GM12878 (cell line): ENCODE measurements at regions not wholly inside any gene's neighbourhood (a gene's known extent, or its start where the extent isn't known, plus 50 kb on each side); places are given as distances from the start of the nearest gene placed in this dataset.

Experiments
- ATAC-seq: fragments of 200-7000 bp; cut with Tn5 transposase; 3 replicates; pipeline ENCODE4 v1.9.1; 2020; ENCODE audit warnings: mild to moderate bottlenecking, moderate library complexity
- BruUV-seq: library from RNA; stranded (reverse); fragments of 400-500 nt; replicated peaks from 2 replicates; lab custom pipeline; 2021; lab: Mats Ljungman, UMichigan
- CTCF ChIA-PET: fragments of 300-600 bp; sonication (Branson Sonifier 250); formaldehyde crosslinking; extraction: SDS; loops from one replicate; lab custom pipeline; 2021; ENCODE audit warnings: inconsistent platforms; lab: Yijun Ruan, JAX
- POLR2A ChIA-PET: fragments of 350-600 bp; formaldehyde crosslinking; extraction: SDS; loops from one replicate; lab custom pipeline; 2021; ENCODE audit warnings: inconsistent platforms; lab: Charles Lee
- RAD21 ChIA-PET: fragments of 300-600 bp; sonication (Branson Sonifier 250); formaldehyde crosslinking; loops from one replicate; lab custom pipeline; 2023; ENCODE audit warnings: antibody characterized with exemption; ENCODE audit not compliant: unreplicated experiment; lab: Charles Lee
- SMC1A ChIA-PET: fragments of 300-600 bp; sonication (Branson Sonifier 250); formaldehyde crosslinking; loops from one replicate; lab custom pipeline; 2023; ENCODE audit not compliant: unreplicated experiment, uncharacterized antibody; lab: Charles Lee
- DNase-seq: peaks from one replicate; pipeline ENCODE4 v3.0.0-alpha.2; 2011; ENCODE audit warnings: low read depth, low spot score
- FAIRE-seq: peaks from 3 replicates; lab custom pipeline; 2011; peaks lifted over from hg19 to GRCh38; lab: Jason Lieb, UNC
- H2AFZ ChIP-seq: 2 replicates; pipeline ENCODE4 v1.6.0; 2011; ENCODE audit warnings: low read depth, low read length, control low read depth; ENCODE audit not compliant: control insufficient read depth
- H3K27ac ChIP-seq: 2 replicates; pipeline ENCODE4 v1.5.1; 2011; ENCODE audit warnings: control low read depth; ENCODE audit not compliant: control insufficient read depth, insufficient read depth
- H3K27me3 ChIP-seq, 2 experiments: replicated peaks in 1 of 2; 2 replicates each; pipeline versions ENCODE4 v1.6.0 to v1.6.1; 2011; ENCODE audit warnings: low read length in 1 of 2; ENCODE audit not compliant: control insufficient read depth in 2 of 2, insufficient read depth in 2 of 2
- H3K36me3 ChIP-seq, 2 experiments: 2 replicates each; pipeline ENCODE4 v1.5.1; 2011; ENCODE audit warnings: low read length in 1 of 2; ENCODE audit not compliant: control insufficient read depth in 2 of 2, insufficient read depth in 2 of 2
- H3K4me1 ChIP-seq: 2 replicates; pipeline ENCODE4 v1.6.1; 2011; ENCODE audit warnings: mild to moderate bottlenecking, low read length, moderate library complexity, mixed read lengths; ENCODE audit not compliant: control insufficient read depth, insufficient read depth
- H3K4me2 ChIP-seq: 2 replicates; pipeline ENCODE4 v1.6.0; 2011; ENCODE audit warnings: control low read depth; ENCODE audit not compliant: control insufficient read depth, insufficient read depth
- H3K4me3 ChIP-seq: fragments of 200-600 bp; sonication (generic); 2 replicates; pipeline ENCODE4 v1.5.1; 2016
- H3K79me2 ChIP-seq: 2 replicates; pipeline ENCODE4 v1.6.0; 2011; ENCODE audit warnings: low read length; ENCODE audit not compliant: control insufficient read depth, insufficient read depth
- H3K9ac ChIP-seq: 2 replicates; pipeline ENCODE4 v1.8.0; 2011; ENCODE audit warnings: low read length, control low read depth, mixed read lengths; ENCODE audit not compliant: control insufficient read depth, insufficient read depth
- H3K9me3 ChIP-seq: replicated peaks from 3 replicates; pipeline ENCODE4 v1.5.1; 2011; ENCODE audit warnings: mild to moderate bottlenecking, low read length; ENCODE audit not compliant: control insufficient read depth, insufficient read depth
- H4K20me1 ChIP-seq: 2 replicates; pipeline ENCODE4 v1.6.0; 2011; ENCODE audit not compliant: control insufficient read depth, insufficient read depth
- ATF3 ChIP-seq: IDR thresholded peaks from 2 replicates; pipeline ENCODE4 v1.6.1; 2011; ENCODE audit warnings: low read depth, mild to moderate bottlenecking, low read length, moderate library complexity, borderline replicate concordance; ENCODE audit errors: extremely low read depth
- CBX5 ChIP-seq: sonication (generic); IDR thresholded peaks from 2 replicates; pipeline ENCODE4 v1.6.1; 2016; ENCODE audit warnings: low read depth, moderate library complexity, mild to moderate bottlenecking, inconsistent platforms
- CEBPB ChIP-seq, 2 experiments: fragments of 150-350 bp in 1 of 2; IDR thresholded peaks; 2 replicates each; pipeline ENCODE4 v1.6.1; 2012 to 2014; ENCODE audit warnings: low read depth in 2 of 2, low read length in 2 of 2, borderline replicate concordance in 1 of 2, inconsistent platforms in 1 of 2
- CHD1 ChIP-seq: IDR thresholded peaks from 2 replicates; pipeline ENCODE4 v1.6.1; 2012; ENCODE audit warnings: low read depth, low read length, improper control_type of control experiment
- ELK1 ChIP-seq: IDR thresholded peaks from 2 replicates; pipeline ENCODE4 v1.6.1; 2012; ENCODE audit warnings: low read depth, low read length, improper control_type of control experiment
- JUND ChIP-seq: IDR thresholded peaks from 2 replicates; pipeline ENCODE4 v1.6.1; 2012; ENCODE audit warnings: low read depth, mild to moderate bottlenecking, low read length, improper control_type of control experiment, moderate library complexity
- KAT2A ChIP-seq: conservative IDR thresholded peaks from 2 replicates; pipeline ENCODE4 v1.6.1; 2011; ENCODE audit warnings: low read depth, low read length; ENCODE audit not compliant: control insufficient read depth
- KLF5 ChIP-seq: fragments of 450-650 bp; IDR thresholded peaks from 2 replicates; pipeline ENCODE4 v1.6.1; 2014; ENCODE audit warnings: mild to moderate bottlenecking; ENCODE audit not compliant: partially characterized antibody
- LARP7 ChIP-seq: fragments of 450-650 bp; IDR thresholded peaks from 2 replicates; pipeline ENCODE4 v1.6.1; 2017; ENCODE audit warnings: mild to moderate bottlenecking
- NBN ChIP-seq: fragments of 450-650 bp; IDR thresholded peaks from 2 replicates; pipeline ENCODE4 v1.6.1; 2016
- RFX5 ChIP-seq: IDR thresholded peaks from 2 replicates; pipeline ENCODE4 v1.6.1; 2011; ENCODE audit warnings: low read depth, low read length, improper control_type of control experiment
- SMARCA5 ChIP-seq: fragments of 450-650 bp; IDR thresholded peaks from 2 replicates; pipeline ENCODE4 v1.6.1; 2017; ENCODE audit warnings: mild to moderate bottlenecking
- USF1 ChIP-seq: IDR thresholded peaks from 2 replicates; pipeline ENCODE4 v1.6.1; 2011; ENCODE audit warnings: borderline replicate concordance, low read depth, mild to moderate bottlenecking, moderate library complexity, mixed read lengths, low read length; ENCODE audit not compliant: insufficient read depth; ENCODE audit errors: extremely low read length
- ZNF217 ChIP-seq: fragments of 450-650 bp; IDR thresholded peaks from 2 replicates; pipeline ENCODE4 v1.6.1; 2017; ENCODE audit warnings: antibody characterized with exemption, mild to moderate bottlenecking
- WGBS: methylation state at CpG from one replicate; pipeline ENCODE4 v1.1.6; 2016; ENCODE audit warnings: low lambda C conversion rate; ENCODE audit not compliant: insufficient replicate concordance, insufficient coverage; ENCODE audit errors: missing lambda C conversion rate; 5-methylcytosine and 5-hydroxymethylcytosine counted together
- in situ Hi-C: fragments of 300-500 bp; cut with MboI; formaldehyde crosslinking; loops from 9 replicates; pipeline ENCODE4 v1.14.3; 2018; ENCODE audit warnings: mixed read lengths
- intact Hi-C: fragments of 100-400 bp; cut with micrococcal nuclease; formaldehyde crosslinking; loops from one replicate; pipeline ENCODE4 v1.14.2; 2022; ENCODE audit not compliant: unreplicated experiment

- H2AFZ ChIP-seq = peak overlapping the region; percentile 58
- no peak overlapping the region; the same call in 1 of the 2 replicates for H3K4me3 ChIP-seq
- no peaks in the 10 kb centered on the region for H3K36me3 ChIP-seq
- no peak overlapping the region for H3K27ac ChIP-seq
- no peaks in the 10 kb centered on the region for H3K79me2 ChIP-seq
- intact Hi-C loops = loop anchor here (5.0 kb wide), 1 partner anchor 73 kb away; no protein-coding TSS in a partner anchor
- no peaks in the 10 kb centered on the region for H3K9me3 ChIP-seq
- POLR2A ChIA-PET = interaction anchor here (1.9 kb wide), 1 partner anchor 9 kb away, joined by 8 read pairs; no protein-coding TSS in a partner anchor
- CTCF ChIA-PET = interaction anchor here (0.6 to 3.4 kb wide), 4 partner anchors 9 to 94 kb away, joined by 3 to 14 read pairs (median 3); no protein-coding TSS in a partner anchor
- SMC1A ChIA-PET = interaction anchor here (0.6 to 2.2 kb wide), 7 partner anchors 9 to 155 kb away, joined by 3 to 9 read pairs (median 3); no protein-coding TSS in a partner anchor
- H3K4me2 ChIP-seq = peak overlapping the region; percentile 42; the same call in 1 of the 2 replicates
- FAIRE-seq (no peak), ATAC-seq (peak; percentile 41; the same call in 1 of the 3 replicates)
- BruUV-seq = no TSS peak
- H3K27me3 ChIP-seq = no peaks in the 10 kb centered on the region
- RAD21 ChIA-PET = interaction anchor here (1.3 to 1.6 kb wide), 2 partner anchors 9 to 199 kb away, joined by 4 to 7 read pairs; no protein-coding TSS in a partner anchor
- no peaks in the 10 kb centered on the region for H4K20me1 ChIP-seq
- TF ChIP-seq ELK1 = no peak
- TF ChIP-seq, all 136 proteins: peak for 0
- DNase-seq = no peak
- H3K4me1 ChIP-seq = no peaks in the 10 kb centered on the region
- WGBS = 59% methylated on average over 13 of the region's 13 CpGs
- in situ Hi-C loops = no loop called here
- H3K9ac ChIP-seq = no peak overlapping the region
Observed at GRCh38 chr14:97634751-97635150, 837.6 kb downstream of the VRK1 start.

GRCh38 chr14:97638864-97639263 is 841.7 kb downstream of the VRK1 start:
- WGBS = 11% methylated on average over 3 of the region's 3 CpGs
- in situ Hi-C loops (no loop called here), intact Hi-C loops (loop anchor here (5.0 kb wide), 1 partner anchor 68 kb away; no protein-coding TSS in a partner anchor)
- H3K79me2 ChIP-seq = no peaks in the 10 kb centered on the region
- CTCF ChIA-PET = interaction anchor here (1.5 kb wide), 1 partner anchor 14 kb away, joined by 5 read pairs; no protein-coding TSS in a partner anchor
- ATAC-seq (no peak), FAIRE-seq (no peak), DNase-seq (no peak)
- H3K27ac ChIP-seq = no peak overlapping the region
- RAD21 ChIA-PET = no interaction called here
- H2AFZ ChIP-seq = no peak overlapping the region
- no peaks in the 10 kb centered on the region for H3K9me3 ChIP-seq
- no peaks in the 10 kb centered on the region for H3K4me1 ChIP-seq
- POLR2A ChIA-PET = interaction anchor here (0.6 to 0.7 kb wide), 3 partner anchors 20 to 1630 kb away, joined by 3 read pairs; no protein-coding TSS in a partner anchor
- SMC1A ChIA-PET = interaction anchor here (1.0 kb wide), 1 partner anchor 59 kb away, joined by 3 read pairs; no protein-coding TSS in a partner anchor
- H3K36me3 ChIP-seq = no peaks in the 10 kb centered on the region
- no peak overlapping the region for H3K4me2 ChIP-seq
- H3K4me3 ChIP-seq = no peak overlapping the region
- no TSS peak for BruUV-seq
- no peaks in the 10 kb centered on the region for H3K27me3 ChIP-seq
- no peaks in the 10 kb centered on the region for H4K20me1 ChIP-seq
- H3K9ac ChIP-seq = no peak overlapping the region
- TF ChIP-seq LARP7 = no peak
- no peak for TF ChIP-seq SMARCA5
- no peak for TF ChIP-seq ATF3
- no peak for TF ChIP-seq ZNF217
- no peak for TF ChIP-seq USF1
- no peak for TF ChIP-seq CHD1
- no peak for TF ChIP-seq KAT2A
- no peak for TF ChIP-seq RFX5
- TF ChIP-seq KLF5 = no peak
- TF ChIP-seq CEBPB (IDR thresholded peaks at IDR 0.05; ENCODE audit: borderline replicate concordance in 1 of 2, low read depth in 2 of 2, low read length in 2 of 2) = no peak
- TF ChIP-seq JUND = no peak
- no peak for TF ChIP-seq NBN
- TF ChIP-seq CBX5 = no peak
